ENCODE measurements at regions not wholly inside any gene's neighbourhood (a gene's known extent, or its start where the extent isn't known, plus 50 kb on each side); places are given as distances from the start of the nearest gene placed in this dataset.

GRCh38 chr7:140239653-140239935 is 62.8 kb upstream of the KDM7A start:
- DNase-seq (ENCODE audit: low read depth), result peak; percentile 11
- peak; percentile 5 for TF ChIP-seq CTCF (IDR thresholded peaks at IDR 0.05; ENCODE audit: insufficient read depth, low read depth, low read length, missing control alignments)
- H3K4me3 ChIP-seq (ENCODE audit: low read depth, low read length), result no peak overlapping the region

- no peak for TF ChIP-seq CTCF (IDR thresholded peaks at IDR 0.05; ENCODE audit: insufficient read depth, low read depth, low read length, missing control alignments)
- DNase-seq (ENCODE audit: low read depth), result no peak
Measured at GRCh38 chr7:140238778-140239652, 62.2 kb upstream of the KDM7A start.

GRCh38 chr7:140237390-140237789 is 60.6 kb upstream of the KDM7A start:
- TF ChIP-seq CTCF (IDR thresholded peaks at IDR 0.05; ENCODE audit: insufficient read depth, low read depth, low read length, missing control alignments), result no peak
- no peak overlapping the region for H3K4me3 ChIP-seq (ENCODE audit: low read depth, low read length)
- DNase-seq (ENCODE audit: low read depth), result no peak

More at GRCh38 chr7:140238778-140239652, 62.2 kb upstream of the KDM7A start:
- H3K4me3 ChIP-seq (ENCODE audit: low read depth, low read length), result no peak overlapping the region

GRCh38 chr7:140236626-140237025 is 59.8 kb upstream of the KDM7A start:
- TF ChIP-seq CTCF (IDR thresholded peaks at IDR 0.05; ENCODE audit: insufficient read depth, low read depth, low read length, missing control alignments), result no peak
- no peak for DNase-seq (ENCODE audit: low read depth)
- H3K4me3 ChIP-seq (ENCODE audit: low read depth, low read length), result no peak overlapping the region

- no peak for DNase-seq (ENCODE audit: low read depth)
- H3K4me3 ChIP-seq (ENCODE audit: low read depth, low read length), result no peak overlapping the region
- no peak for TF ChIP-seq CTCF (IDR thresholded peaks at IDR 0.05; ENCODE audit: insufficient read depth, low read depth, low read length, missing control alignments)
Measured at GRCh38 chr7:140235114-140235513, 58.3 kb upstream of the KDM7A start.

- peak; percentile 79 for DNase-seq (ENCODE audit: low read depth)
- no peak for TF ChIP-seq CTCF (IDR thresholded peaks at IDR 0.05; ENCODE audit: insufficient read depth, low read depth, low read length, missing control alignments)
- no peak overlapping the region for H3K4me3 ChIP-seq (ENCODE audit: low read depth, low read length)
Measured at GRCh38 chr7:140232957-140233917, 56.5 kb upstream of the KDM7A start.
